Heart left ventricle (tissue), 16 donors: ENCODE measurements at regions not wholly inside any gene's neighbourhood (a gene's known extent, or its start where the extent isn't known, plus 50 kb on each side); places are given as distances from the start of the nearest gene placed in this dataset.

ENCODE experiments used
- ATAC-seq, 4 donors: fragments of 200-7000 bp; cut with Tn5 transposase; one replicate each; pipeline ENCODE4 v1.9.1; 2020 to 2022; ENCODE audit warnings: moderate library complexity in 4 of 4, mild to moderate bottlenecking in 3 of 4, moderate number of reproducible peaks in 1 of 4
- DNase-seq, 5 donors: peaks; one replicate each; pipeline ENCODE4 v3.0.0-alpha.2; 2020
- H3K27ac ChIP-seq, 12 donors: fragments of 200-600 bp; sonication (generic) in 4 of 12; one replicate each; pipeline versions ENCODE4 v1.5.0 to v1.8.0; 2016 to 2022; ENCODE audit warnings: mild to moderate bottlenecking in 2 of 12
- H3K27me3 ChIP-seq, 9 donors: fragments of 200-600 bp; sonication (generic) in 2 of 9; one replicate each; pipeline versions ENCODE4 v1.5.1 to v1.8.0; 2016 to 2022; ENCODE audit warnings: mild to moderate bottlenecking in 3 of 9
- H3K36me3 ChIP-seq, 9 donors: fragments of 200-600 bp; sonication (generic) in 2 of 9; one replicate each; pipeline versions ENCODE4 v1.5.0 to v1.8.0; 2018 to 2022; ENCODE audit warnings: mild to moderate bottlenecking in 2 of 9
- H3K4me1 ChIP-seq, 12 donors: fragments of 200-600 bp; sonication (generic) in 4 of 12; one replicate each; pipeline versions ENCODE4 v1.5.0 to v1.8.0; 2016 to 2022; ENCODE audit warnings: mild to moderate bottlenecking in 3 of 12
- H3K4me3 ChIP-seq, 12 donors: fragments of 200-600 bp; sonication (generic) in 4 of 12; one replicate each; pipeline versions ENCODE4 v1.5.0 to v1.8.0; 2017 to 2022; ENCODE audit warnings: mild to moderate bottlenecking in 9 of 12, moderate library complexity in 4 of 12
- H3K9me3 ChIP-seq, 12 donors: fragments of 200-600 bp; sonication (generic) in 4 of 12; one replicate each; pipeline versions ENCODE4 v1.5.0 to v1.8.0; 2016 to 2022; ENCODE audit warnings: mild to moderate bottlenecking in 1 of 12
- POLR2A ChIP-seq, 2 donors: fragments of 450-650 bp; IDR thresholded peaks; one replicate each; pipeline ENCODE4 v1.6.1; 2017; ENCODE audit warnings: antibody characterized with exemption in 2 of 2, mild to moderate bottlenecking in 2 of 2, moderate library complexity in 2 of 2
- WGBS, 4 donors: extraction: QIAGEN DNeasy Blood & Tissue Kit in 2 of 4; methylation state at CpG; one replicate each; pipeline versions ENCODE4 v1.1.5 to v1.1.7; 2013 to 2018; 5-methylcytosine and 5-hydroxymethylcytosine counted together
- intact Hi-C, 10 donors: fragments of 100-400 bp; cut with DNase I; formaldehyde crosslinking; loops; one replicate each; pipeline versions ENCODE4 v1.11.1 to v1.14.2; 2022
- TF ChIP-seq, protein P1 (sequence below), 12 donors: fragments of 200-600 bp; sonication (generic) in 4 of 12; IDR thresholded peaks; one replicate each; pipeline versions ENCODE4 v1.5.0 to v1.8.0; 2018 to 2022; ENCODE audit warnings: antibody characterized with exemption in 12 of 12, mild to moderate bottlenecking in 5 of 12
- donor health status: ischemic (EF 13 %, LVEDD 7.1; RV severe dilation, severe dysfunction).
- donor health status: healthy with polysubstance abuse.
- donor health status: DM: no; HTN: yes; CAD: no.
- donor health status: DM: no; HTN: no; CAD: no.
- donor health status: ischemic (EF 25% LVEDD 6.9; RV normal size, moderate dysfunction).
- donor health status: ischemic (EF 25% LVEDD 5.7; RV mildly dilated, moderate dysfunction).
- donor health status: healthy.
- donor health status: DM: yes; HTN: yes; CAD: no.
- donor health status: ischemic (EF 35%, LVEDD 5.7; RV mildly dilated, moderate dysfunction).
- donor health status: nonischemic (EF 11% LVEDD 7.7; RV severe dilation, severe dysfunction).
- donor health status: DM: yes; HTN: yes; CAD: no.
- donor health status: PGD.
- donor health status: ischemic (EF 29% LVEDD 5.4; RV normal size, mild dysfunction).
- donor health status: nonischemic (EF 23%, LVEDD 6.1; RV moderate dilation, normal function).

- 79 to 90% (median 88%) methylated on average over 6 of the region's 6 CpGs for whole genome bisulfite sequencing, 4 donors
- no peak overlapping the region for H3K4me3 ChIP-seq
- no peaks in the 10 kb centered on the region for H3K4me1 ChIP-seq
- H3K27me3 ChIP-seq: no peaks in the 10 kb centered on the region
- intact Hi-C loops: no loop called here
- ATAC-seq: no peak
- peaks cover 0 to 6% (median 0%) of the 10 kb centered on the region in 12 donors for H3K9me3 ChIP-seq
- no peak for DNase-seq
- H3K27ac ChIP-seq: no peak overlapping the region
- TF ChIP-seq, protein P1, sequence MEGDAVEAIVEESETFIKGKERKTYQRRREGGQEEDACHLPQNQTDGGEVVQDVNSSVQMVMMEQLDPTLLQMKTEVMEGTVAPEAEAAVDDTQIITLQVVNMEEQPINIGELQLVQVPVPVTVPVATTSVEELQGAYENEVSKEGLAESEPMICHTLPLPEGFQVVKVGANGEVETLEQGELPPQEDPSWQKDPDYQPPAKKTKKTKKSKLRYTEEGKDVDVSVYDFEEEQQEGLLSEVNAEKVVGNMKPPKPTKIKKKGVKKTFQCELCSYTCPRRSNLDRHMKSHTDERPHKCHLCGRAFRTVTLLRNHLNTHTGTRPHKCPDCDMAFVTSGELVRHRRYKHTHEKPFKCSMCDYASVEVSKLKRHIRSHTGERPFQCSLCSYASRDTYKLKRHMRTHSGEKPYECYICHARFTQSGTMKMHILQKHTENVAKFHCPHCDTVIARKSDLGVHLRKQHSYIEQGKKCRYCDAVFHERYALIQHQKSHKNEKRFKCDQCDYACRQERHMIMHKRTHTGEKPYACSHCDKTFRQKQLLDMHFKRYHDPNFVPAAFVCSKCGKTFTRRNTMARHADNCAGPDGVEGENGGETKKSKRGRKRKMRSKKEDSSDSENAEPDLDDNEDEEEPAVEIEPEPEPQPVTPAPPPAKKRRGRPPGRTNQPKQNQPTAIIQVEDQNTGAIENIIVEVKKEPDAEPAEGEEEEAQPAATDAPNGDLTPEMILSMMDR (IDR thresholded peaks at IDR 0.05): no peak
- TF ChIP-seq POLR2A (IDR thresholded peaks at IDR 0.05): no peak
- H3K36me3 ChIP-seq: no peaks in the 10 kb centered on the region
These were observed 299.3 kb upstream of the PDZRN3 start for GRCh38 chr3:73924048-73924447.

DNA sequence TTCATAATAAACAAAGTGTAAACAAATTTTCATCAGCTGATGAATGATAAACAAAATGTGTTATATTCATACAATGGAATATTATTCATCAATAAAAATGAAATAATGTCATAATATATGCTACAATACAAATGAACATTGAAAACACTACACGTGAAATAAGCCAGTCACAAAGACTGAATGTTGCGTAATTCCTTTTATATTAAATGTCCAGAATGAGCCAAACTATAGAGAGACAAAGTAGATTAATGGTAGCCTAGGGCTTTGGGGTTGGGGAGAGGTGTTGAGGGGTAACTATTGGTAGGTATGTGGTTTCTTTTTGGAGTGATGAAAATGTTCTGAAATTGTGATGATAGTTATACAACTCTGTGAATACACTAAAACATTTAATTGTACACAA lies 292.9 kb upstream of the PDZRN3 start:
- ATAC-seq (no peak), DNase-seq (no peak)
- Histone ChIP-seq H3K27ac (no peak overlapping the region), H3K4me3 (no peak overlapping the region), H3K9me3 (peaks cover 0 to 6% (median 0%) of the 10 kb centered on the region in 12 donors), H3K4me1 (no peaks in the 10 kb centered on the region), H3K27me3 (no peaks in the 10 kb centered on the region), H3K36me3 (no peaks in the 10 kb centered on the region)
- intact Hi-C loops: no loop called here
- no peak for TF ChIP-seq POLR2A (IDR thresholded peaks at IDR 0.05)
- TF ChIP-seq, protein P1 (IDR thresholded peaks at IDR 0.05): no peak
- WGBS, 4 donors: 83 to 89% (median 87%) methylated on average over 2 of the region's 2 CpGs

DNA sequence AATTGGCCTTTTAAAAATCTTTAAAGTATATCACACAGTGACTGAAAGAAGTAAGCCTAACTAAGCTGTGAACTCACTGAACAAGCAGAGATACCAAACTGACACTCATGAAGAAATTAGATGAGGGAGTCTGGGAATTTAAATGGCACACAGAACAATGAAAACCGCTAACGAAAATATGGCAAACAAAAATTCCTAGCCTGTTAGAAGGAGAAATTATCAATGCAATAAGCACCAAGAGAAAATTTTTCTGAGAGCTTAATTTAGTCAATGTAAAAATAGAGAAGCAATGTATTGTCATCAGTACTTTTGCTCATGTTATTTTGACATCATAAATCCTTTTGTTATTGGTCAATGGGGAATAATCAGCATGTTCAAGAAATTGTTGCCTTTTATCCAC lies 291.1 kb upstream of the PDZRN3 start:
- no peaks in the 10 kb centered on the region for H3K27me3 ChIP-seq
- ATAC-seq (no peak), DNase-seq (no peak)
- no peaks in the 10 kb centered on the region for H3K36me3 ChIP-seq
- no peak overlapping the region for H3K27ac ChIP-seq
- intact Hi-C loops: no loop called here
- WGBS, 4 donors: 76 to 88% (median 83%) methylated on average over 2 of the region's 2 CpGs
- TF ChIP-seq, protein P1 (IDR thresholded peaks at IDR 0.05): no peak
- no peak for TF ChIP-seq POLR2A (IDR thresholded peaks at IDR 0.05)
- H3K9me3 ChIP-seq: no peaks in the 10 kb centered on the region
- no peak overlapping the region for H3K4me3 ChIP-seq
- no peaks in the 10 kb centered on the region for H3K4me1 ChIP-seq

DNA sequence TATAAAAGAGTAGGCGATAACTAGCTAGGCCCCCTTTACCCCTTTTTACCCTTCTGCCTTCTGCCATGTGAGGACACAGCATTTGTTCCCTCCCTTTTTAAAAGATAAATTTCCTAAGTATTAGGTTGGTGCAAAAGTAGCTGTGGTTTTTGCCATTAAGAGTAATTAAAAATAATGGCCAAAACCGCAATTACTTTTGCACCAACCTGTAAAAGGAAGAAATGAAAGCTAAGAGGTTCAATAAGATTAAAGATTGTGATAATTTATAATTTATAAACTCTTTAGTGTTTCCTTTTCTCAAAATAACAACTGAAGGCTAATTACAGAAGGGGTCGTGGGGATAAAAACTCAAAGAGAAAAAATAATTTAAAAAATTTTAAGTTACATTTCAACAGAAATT lies 283.5 kb upstream of the PDZRN3 start:
- 68 to 87% (median 78%) methylated on average over 3 of the region's 3 CpGs for WGBS, 4 donors
- TF ChIP-seq POLR2A (IDR thresholded peaks at IDR 0.05): no peak
- TF ChIP-seq, protein P1 (IDR thresholded peaks at IDR 0.05): no peak

More for the DNA sequence above, 283.5 kb upstream of the PDZRN3 start:
- H3K9me3 ChIP-seq: peaks cover 0 to 3% (median 0%) of the 10 kb centered on the region in 12 donors
- H3K4me1 ChIP-seq: no peaks in the 10 kb centered on the region
- H3K4me3 ChIP-seq: no peak overlapping the region
- intact Hi-C loops: no loop called here
- H3K27me3 ChIP-seq: no peaks in the 10 kb centered on the region
- DNase-seq (no peak), ATAC-seq (no peak)
- H3K36me3 ChIP-seq: no peaks in the 10 kb centered on the region
- no peak overlapping the region for H3K27ac ChIP-seq
